ENCODE measurements at regions not wholly inside any gene's neighbourhood (a gene's known extent, or its start where the extent isn't known, plus 50 kb on each side); places are given as distances from the start of the nearest gene placed in this dataset.

- no peak for TF ChIP-seq MLXIP (CRISPR knock-in tag; IDR thresholded peaks at IDR 0.05; ENCODE audit: borderline replicate concordance)
- 0 out of 2 replicates have a peak, but pooled peaks have one; percentile 35 for TF ChIP-seq ATF7-NPFF (CRISPR knock-in tag; IDR thresholded peaks at IDR 0.05; ENCODE audit: low read depth)
- TF ChIP-seq, protein P1, sequence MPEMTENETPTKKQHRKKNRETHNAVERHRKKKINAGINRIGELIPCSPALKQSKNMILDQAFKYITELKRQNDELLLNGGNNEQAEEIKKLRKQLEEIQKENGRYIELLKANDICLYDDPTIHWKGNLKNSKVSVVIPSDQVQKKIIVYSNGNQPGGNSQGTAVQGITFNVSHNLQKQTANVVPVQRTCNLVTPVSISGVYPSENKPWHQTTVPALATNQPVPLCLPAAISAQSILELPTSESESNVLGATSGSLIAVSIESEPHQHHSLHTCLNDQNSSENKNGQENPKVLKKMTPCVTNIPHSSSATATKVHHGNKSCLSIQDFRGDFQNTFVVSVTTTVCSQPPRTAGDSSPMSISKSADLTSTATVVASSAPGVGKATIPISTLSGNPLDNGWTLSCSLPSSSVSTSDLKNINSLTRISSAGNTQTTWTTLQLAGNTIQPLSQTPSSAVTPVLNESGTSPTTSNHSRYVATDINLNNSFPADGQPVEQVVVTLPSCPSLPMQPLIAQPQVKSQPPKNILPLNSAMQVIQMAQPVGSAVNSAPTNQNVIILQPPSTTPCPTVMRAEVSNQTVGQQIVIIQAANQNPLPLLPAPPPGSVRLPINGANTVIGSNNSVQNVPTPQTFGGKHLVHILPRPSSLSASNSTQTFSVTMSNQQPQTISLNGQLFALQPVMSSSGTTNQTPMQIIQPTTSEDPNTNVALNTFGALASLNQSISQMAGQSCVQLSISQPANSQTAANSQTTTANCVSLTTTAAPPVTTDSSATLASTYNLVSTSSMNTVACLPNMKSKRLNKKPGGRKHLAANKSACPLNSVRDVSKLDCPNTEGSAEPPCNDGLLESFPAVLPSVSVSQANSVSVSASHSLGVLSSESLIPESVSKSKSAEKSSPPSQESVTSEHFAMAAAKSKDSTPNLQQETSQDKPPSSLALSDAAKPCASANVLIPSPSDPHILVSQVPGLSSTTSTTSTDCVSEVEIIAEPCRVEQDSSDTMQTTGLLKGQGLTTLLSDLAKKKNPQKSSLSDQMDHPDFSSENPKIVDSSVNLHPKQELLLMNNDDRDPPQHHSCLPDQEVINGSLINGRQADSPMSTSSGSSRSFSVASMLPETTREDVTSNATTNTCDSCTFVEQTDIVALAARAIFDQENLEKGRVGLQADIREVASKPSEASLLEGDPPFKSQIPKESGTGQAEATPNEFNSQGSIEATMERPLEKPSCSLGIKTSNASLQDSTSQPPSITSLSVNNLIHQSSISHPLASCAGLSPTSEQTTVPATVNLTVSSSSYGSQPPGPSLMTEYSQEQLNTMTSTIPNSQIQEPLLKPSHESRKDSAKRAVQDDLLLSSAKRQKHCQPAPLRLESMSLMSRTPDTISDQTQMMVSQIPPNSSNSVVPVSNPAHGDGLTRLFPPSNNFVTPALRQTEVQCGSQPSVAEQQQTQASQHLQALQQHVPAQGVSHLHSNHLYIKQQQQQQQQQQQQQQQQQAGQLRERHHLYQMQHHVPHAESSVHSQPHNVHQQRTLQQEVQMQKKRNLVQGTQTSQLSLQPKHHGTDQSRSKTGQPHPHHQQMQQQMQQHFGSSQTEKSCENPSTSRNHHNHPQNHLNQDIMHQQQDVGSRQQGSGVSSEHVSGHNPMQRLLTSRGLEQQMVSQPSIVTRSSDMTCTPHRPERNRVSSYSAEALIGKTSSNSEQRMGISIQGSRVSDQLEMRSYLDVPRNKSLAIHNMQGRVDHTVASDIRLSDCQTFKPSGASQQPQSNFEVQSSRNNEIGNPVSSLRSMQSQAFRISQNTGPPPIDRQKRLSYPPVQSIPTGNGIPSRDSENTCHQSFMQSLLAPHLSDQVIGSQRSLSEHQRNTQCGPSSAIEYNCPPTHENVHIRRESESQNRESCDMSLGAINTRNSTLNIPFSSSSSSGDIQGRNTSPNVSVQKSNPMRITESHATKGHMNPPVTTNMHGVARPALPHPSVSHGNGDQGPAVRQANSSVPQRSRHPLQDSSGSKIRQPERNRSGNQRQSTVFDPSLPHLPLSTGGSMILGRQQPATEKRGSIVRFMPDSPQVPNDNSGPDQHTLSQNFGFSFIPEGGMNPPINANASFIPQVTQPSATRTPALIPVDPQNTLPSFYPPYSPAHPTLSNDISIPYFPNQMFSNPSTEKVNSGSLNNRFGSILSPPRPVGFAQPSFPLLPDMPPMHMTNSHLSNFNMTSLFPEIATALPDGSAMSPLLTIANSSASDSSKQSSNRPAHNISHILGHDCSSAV (CRISPR knock-in tag; IDR thresholded peaks at IDR 0.05; ENCODE audit: borderline replicate concordance), result peak; percentile 33; the same call in 1 of the 2 replicates
- peak; percentile 80 for TF ChIP-seq FOXK1 (CRISPR knock-in tag; IDR thresholded peaks at IDR 0.05; ENCODE audit: borderline replicate concordance, low read depth)
- TF ChIP-seq HNRNPUL1 (IDR thresholded peaks at IDR 0.05; ENCODE audit: low read depth, low read length), result no peak
- 0 out of 2 replicates have a peak, but pooled peaks have one; percentile 33 for TF ChIP-seq ZSCAN21 (CRISPR knock-in tag; IDR thresholded peaks at IDR 0.05; ENCODE audit: borderline replicate concordance)
- no peak for TF ChIP-seq MAFF (IDR thresholded peaks at IDR 0.05; ENCODE audit: low read depth, low read length)
- TF ChIP-seq GMEB1 (CRISPR knock-in tag; IDR thresholded peaks at IDR 0.05; ENCODE audit: borderline replicate concordance), result peak; percentile 44; the same call in 1 of the 2 replicates
- TF ChIP-seq ZNF607 (CRISPR knock-in tag; IDR thresholded peaks at IDR 0.05; ENCODE audit: borderline replicate concordance), result peak; percentile 70; the same call in 1 of the 2 replicates
- TF ChIP-seq ZFP90 (CRISPR knock-in tag; IDR thresholded peaks at IDR 0.05; ENCODE audit: borderline replicate concordance), result peak; percentile 88
- no peak for TF ChIP-seq ETV6 (CRISPR knock-in tag; conservative IDR thresholded peaks at IDR 0.05)
- no peak for TF ChIP-seq POLR2AphosphoS5 (IDR thresholded peaks at IDR 0.05; ENCODE audit: low read depth, low read length)
- TF ChIP-seq CHCHD3 (CRISPR knock-in tag; IDR thresholded peaks at IDR 0.05), result no peak
- TF ChIP-seq TAF15 (IDR thresholded peaks at IDR 0.05; ENCODE audit: low read depth, low read length, poor library complexity, severe bottlenecking), result no peak
- TF ChIP-seq TBX2 (CRISPR knock-in tag; IDR thresholded peaks at IDR 0.05; ENCODE audit: borderline replicate concordance), result peak; percentile 44
- TF ChIP-seq ZNF878 (CRISPR knock-in tag; IDR thresholded peaks at IDR 0.05), result peak; percentile 64; the same call in 1 of the 2 replicates
These were observed 148.2 kb upstream of the RIPOR2 start (continued) for GRCh38 chr6:25083784-25084507.
